ENCODE measurements at regions not wholly inside any gene's neighbourhood (a gene's known extent, or its start where the extent isn't known, plus 50 kb on each side); places are given as distances from the start of the nearest gene placed in this dataset.

DNA sequence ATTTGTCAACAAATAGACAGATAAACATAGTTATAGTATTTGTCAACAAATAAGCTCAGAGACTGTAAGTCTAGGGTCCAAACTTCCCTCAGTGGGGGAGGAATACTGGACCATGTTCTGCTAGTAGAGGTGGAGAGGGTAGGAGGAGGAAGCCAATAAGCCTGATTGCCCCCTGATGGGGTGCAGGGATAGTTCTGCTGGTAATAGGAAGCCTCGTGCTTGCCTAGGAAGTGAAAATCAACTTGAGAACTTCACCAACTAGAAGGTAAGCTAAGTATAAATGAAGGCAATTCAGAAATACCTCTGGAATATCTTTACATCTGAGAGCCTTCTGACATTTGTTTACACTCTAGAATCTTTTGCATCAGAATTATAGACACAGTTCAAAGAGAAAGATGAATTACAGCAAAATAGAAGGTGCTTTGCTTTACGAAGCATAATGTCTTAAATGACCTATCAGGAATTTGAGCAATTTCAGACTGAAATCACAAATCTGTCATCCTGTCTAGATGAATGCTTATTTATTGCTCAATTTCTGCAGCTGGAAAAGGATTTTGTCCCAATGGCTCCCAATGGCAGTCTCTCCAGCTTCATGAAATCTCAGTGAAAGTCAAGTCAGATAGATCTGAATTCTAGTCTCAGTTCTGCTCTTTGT lies 225.6 kb upstream of the TBC1D5 start:
- no peaks in the 10 kb centered on the region for H3K36me3 ChIP-seq (ENCODE audit: control insufficient read depth in 2 of 2, insufficient read depth in 2 of 2, low read length in 1 of 2)
- H3K4me3 ChIP-seq (ENCODE audit: low read depth in 1 of 2, low read length in 2 of 2), result no peak overlapping the region
- 75% methylated on average over 2 of the region's 2 CpGs for WGBS, 2 donors
- no peaks in the 10 kb centered on the region for H3K4me1 ChIP-seq (ENCODE audit: control insufficient read depth in 2 of 2, insufficient read depth in 2 of 2, low read length in 1 of 2)
- no peaks in the 10 kb centered on the region for H3K27me3 ChIP-seq (ENCODE audit: control insufficient read depth in 1 of 2, insufficient read depth in 2 of 2, low read length in 2 of 2)
- no peaks in the 10 kb centered on the region for H3K9me3 ChIP-seq (ENCODE audit: control insufficient read depth in 2 of 2, insufficient read depth in 1 of 2, low read depth in 1 of 2, low read length in 1 of 2)
- H3K27ac ChIP-seq (ENCODE audit: low read depth in 2 of 2, low read length in 1 of 2), result no peak overlapping the region

DNA sequence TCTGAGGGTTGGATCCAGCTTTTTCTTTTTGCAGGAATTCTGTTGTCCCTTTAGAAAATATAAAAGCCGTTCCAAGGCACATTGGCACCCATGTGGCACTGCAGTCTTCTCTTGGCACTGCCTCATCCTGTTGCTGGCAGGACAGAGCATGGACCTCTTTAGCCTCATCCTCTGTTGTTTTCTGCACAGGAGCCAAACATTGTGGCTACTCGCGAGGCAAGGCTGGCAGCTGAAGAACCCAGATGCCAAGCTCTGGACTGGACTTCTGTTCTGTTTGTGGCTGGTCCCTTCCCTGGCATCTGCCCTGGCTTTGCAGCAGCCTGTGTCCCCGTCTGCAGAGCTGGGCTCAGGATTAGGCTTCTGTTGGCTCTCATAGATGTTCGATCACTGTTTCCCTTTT lies 224.7 kb upstream of the TBC1D5 start:
- Histone ChIP-seq H3K27ac (ENCODE audit: low read depth in 2 of 2, low read length in 1 of 2) (no peak overlapping the region), H3K9me3 (ENCODE audit: control insufficient read depth in 2 of 2, insufficient read depth in 1 of 2, low read depth in 1 of 2, low read length in 1 of 2) (no peaks in the 10 kb centered on the region), H3K27me3 (ENCODE audit: control insufficient read depth in 1 of 2, insufficient read depth in 2 of 2, low read length in 2 of 2) (no peaks in the 10 kb centered on the region), H3K4me3 (ENCODE audit: low read depth in 1 of 2, low read length in 2 of 2) (no peak overlapping the region), H3K36me3 (ENCODE audit: control insufficient read depth in 2 of 2, insufficient read depth in 2 of 2, low read length in 1 of 2) (no peaks in the 10 kb centered on the region), H3K4me1 (ENCODE audit: control insufficient read depth in 2 of 2, insufficient read depth in 2 of 2, low read length in 1 of 2) (no peaks in the 10 kb centered on the region)
- WGBS, 2 donors, result 84% methylated on average over 5 of the region's 5 CpGs

GRCh38 chr3:17965331-17965730 lies 222.9 kb upstream of the TBC1D5 start:
- Histone ChIP-seq H3K36me3 (ENCODE audit: control insufficient read depth in 2 of 2, insufficient read depth in 2 of 2, low read length in 1 of 2) (no peaks in the 10 kb centered on the region), H3K27me3 (ENCODE audit: control insufficient read depth in 1 of 2, insufficient read depth in 2 of 2, low read length in 2 of 2) (no peaks in the 10 kb centered on the region), H3K4me3 (ENCODE audit: low read depth in 1 of 2, low read length in 2 of 2) (no peak overlapping the region), H3K9me3 (ENCODE audit: control insufficient read depth in 2 of 2, insufficient read depth in 1 of 2, low read depth in 1 of 2, low read length in 1 of 2) (no peaks in the 10 kb centered on the region), H3K27ac (ENCODE audit: low read depth in 2 of 2, low read length in 1 of 2) (no peak overlapping the region), H3K4me1 (ENCODE audit: control insufficient read depth in 2 of 2, insufficient read depth in 2 of 2, low read length in 1 of 2) (no peaks in the 10 kb centered on the region)
- 71 to 89% methylated on average over 1 of the region's 1 CpG for WGBS, 2 donors

GRCh38 chr3:17964108-17964507 lies 221.7 kb upstream of the TBC1D5 start:
- Histone ChIP-seq H3K27ac (ENCODE audit: low read depth in 2 of 2, low read length in 1 of 2) (no peak overlapping the region), H3K4me3 (ENCODE audit: low read depth in 1 of 2, low read length in 2 of 2) (no peak overlapping the region), H3K27me3 (ENCODE audit: control insufficient read depth in 1 of 2, insufficient read depth in 2 of 2, low read length in 2 of 2) (no peaks in the 10 kb centered on the region), H3K36me3 (ENCODE audit: control insufficient read depth in 2 of 2, insufficient read depth in 2 of 2, low read length in 1 of 2) (no peaks in the 10 kb centered on the region), H3K9me3 (ENCODE audit: control insufficient read depth in 2 of 2, insufficient read depth in 1 of 2, low read depth in 1 of 2, low read length in 1 of 2) (no peaks in the 10 kb centered on the region), H3K4me1 (ENCODE audit: control insufficient read depth in 2 of 2, insufficient read depth in 2 of 2, low read length in 1 of 2) (no peaks in the 10 kb centered on the region)
- 92% methylated on average over 1 of the region's 1 CpG for WGBS, 2 donors

GRCh38 chr3:17955411-17955810 lies 213.0 kb upstream of the TBC1D5 start:
- Histone ChIP-seq H3K4me3 (ENCODE audit: low read depth in 1 of 2, low read length in 2 of 2) (no peak overlapping the region), H3K4me1 (ENCODE audit: control insufficient read depth in 2 of 2, insufficient read depth in 2 of 2, low read length in 1 of 2) (no peaks in the 10 kb centered on the region), H3K27me3 (ENCODE audit: control insufficient read depth in 1 of 2, insufficient read depth in 2 of 2, low read length in 2 of 2) (no peaks in the 10 kb centered on the region), H3K36me3 (ENCODE audit: control insufficient read depth in 2 of 2, insufficient read depth in 2 of 2, low read length in 1 of 2) (no peaks in the 10 kb centered on the region), H3K9me3 (ENCODE audit: control insufficient read depth in 2 of 2, insufficient read depth in 1 of 2, low read depth in 1 of 2, low read length in 1 of 2) (no peaks in the 10 kb centered on the region), H3K27ac (ENCODE audit: low read depth in 2 of 2, low read length in 1 of 2) (no peak overlapping the region)

- no peaks in the 10 kb centered on the region for H3K36me3 ChIP-seq (ENCODE audit: control insufficient read depth in 2 of 2, insufficient read depth in 2 of 2, low read length in 1 of 2)
- 72 to 74% methylated on average over 1 of the region's 1 CpG for WGBS, 2 donors
- no peak overlapping the region for H3K27ac ChIP-seq (ENCODE audit: low read depth in 2 of 2, low read length in 1 of 2)
- no peaks in the 10 kb centered on the region for H3K4me1 ChIP-seq (ENCODE audit: control insufficient read depth in 2 of 2, insufficient read depth in 2 of 2, low read length in 1 of 2)
- no peaks in the 10 kb centered on the region for H3K9me3 ChIP-seq (ENCODE audit: control insufficient read depth in 2 of 2, insufficient read depth in 1 of 2, low read depth in 1 of 2, low read length in 1 of 2)
- H3K27me3 ChIP-seq (ENCODE audit: control insufficient read depth in 1 of 2, insufficient read depth in 2 of 2, low read length in 2 of 2), result no peaks in the 10 kb centered on the region
- no peak overlapping the region for H3K4me3 ChIP-seq (ENCODE audit: low read depth in 1 of 2, low read length in 2 of 2)
These were observed 212.4 kb upstream of the TBC1D5 start for GRCh38 chr3:17954801-17955200.

DNA sequence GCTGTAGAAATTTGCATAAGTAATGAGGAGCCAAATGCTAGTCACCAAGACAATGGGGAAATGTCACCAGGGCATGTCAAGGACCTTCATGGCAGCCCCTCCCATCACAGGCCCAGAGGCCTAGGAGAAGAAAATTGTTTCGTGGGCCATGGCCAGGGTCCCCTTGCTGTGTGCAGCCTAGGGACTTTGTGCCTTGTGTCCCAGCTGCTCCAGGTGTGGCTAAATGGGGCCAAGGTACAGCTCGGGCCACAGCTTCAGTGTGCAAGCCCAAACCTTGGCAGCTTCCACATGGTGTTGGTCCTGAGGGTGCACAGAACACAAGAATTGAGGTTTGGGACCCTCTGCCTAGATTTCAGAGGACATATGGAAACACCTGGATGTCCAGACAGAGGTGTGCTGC lies 208.8 kb upstream of the TBC1D5 start:
- H3K27me3 ChIP-seq (ENCODE audit: control insufficient read depth in 1 of 2, insufficient read depth in 2 of 2, low read length in 2 of 2), result no peaks in the 10 kb centered on the region
- WGBS, 2 donors, result 83 to 85% methylated on average over 2 of the region's 2 CpGs
- H3K9me3 ChIP-seq (ENCODE audit: control insufficient read depth in 2 of 2, insufficient read depth in 1 of 2, low read depth in 1 of 2, low read length in 1 of 2), result no peaks in the 10 kb centered on the region
- H3K36me3 ChIP-seq (ENCODE audit: control insufficient read depth in 2 of 2, insufficient read depth in 2 of 2, low read length in 1 of 2), result no peaks in the 10 kb centered on the region
- H3K4me1 ChIP-seq (ENCODE audit: control insufficient read depth in 2 of 2, insufficient read depth in 2 of 2, low read length in 1 of 2), result no peaks in the 10 kb centered on the region
- no peak overlapping the region for H3K4me3 ChIP-seq (ENCODE audit: low read depth in 1 of 2, low read length in 2 of 2)
- H3K27ac ChIP-seq (ENCODE audit: low read depth in 2 of 2, low read length in 1 of 2), result no peak overlapping the region

- H3K27me3 ChIP-seq (ENCODE audit: control insufficient read depth in 1 of 2, insufficient read depth in 2 of 2, low read length in 2 of 2), result no peaks in the 10 kb centered on the region
- no peak overlapping the region for H3K27ac ChIP-seq (ENCODE audit: low read depth in 2 of 2, low read length in 1 of 2)
- 55 to 63% methylated on average over 6 of the region's 6 CpGs for WGBS, 2 donors
- no peaks in the 10 kb centered on the region for H3K36me3 ChIP-seq (ENCODE audit: control insufficient read depth in 2 of 2, insufficient read depth in 2 of 2, low read length in 1 of 2)
- no peaks in the 10 kb centered on the region for H3K4me1 ChIP-seq (ENCODE audit: control insufficient read depth in 2 of 2, insufficient read depth in 2 of 2, low read length in 1 of 2)
- no peak overlapping the region for H3K4me3 ChIP-seq (ENCODE audit: low read depth in 1 of 2, low read length in 2 of 2)
- no peaks in the 10 kb centered on the region for H3K9me3 ChIP-seq (ENCODE audit: control insufficient read depth in 2 of 2, insufficient read depth in 1 of 2, low read depth in 1 of 2, low read length in 1 of 2)
These were observed 206.7 kb upstream of the TBC1D5 start for GRCh38 chr3:17949101-17949500.

GRCh38 chr3:17947833-17948232 lies 205.4 kb upstream of the TBC1D5 start:
- no peak overlapping the region for H3K4me3 ChIP-seq (ENCODE audit: low read depth in 1 of 2, low read length in 2 of 2)
- H3K27me3 ChIP-seq (ENCODE audit: control insufficient read depth in 1 of 2, insufficient read depth in 2 of 2, low read length in 2 of 2), result no peaks in the 10 kb centered on the region
- H3K27ac ChIP-seq (ENCODE audit: low read depth in 2 of 2, low read length in 1 of 2), result no peak overlapping the region
- no peaks in the 10 kb centered on the region for H3K4me1 ChIP-seq (ENCODE audit: control insufficient read depth in 2 of 2, insufficient read depth in 2 of 2, low read length in 1 of 2)
- no peaks in the 10 kb centered on the region for H3K36me3 ChIP-seq (ENCODE audit: control insufficient read depth in 2 of 2, insufficient read depth in 2 of 2, low read length in 1 of 2)
- no peaks in the 10 kb centered on the region for H3K9me3 ChIP-seq (ENCODE audit: control insufficient read depth in 2 of 2, insufficient read depth in 1 of 2, low read depth in 1 of 2, low read length in 1 of 2)

DNA sequence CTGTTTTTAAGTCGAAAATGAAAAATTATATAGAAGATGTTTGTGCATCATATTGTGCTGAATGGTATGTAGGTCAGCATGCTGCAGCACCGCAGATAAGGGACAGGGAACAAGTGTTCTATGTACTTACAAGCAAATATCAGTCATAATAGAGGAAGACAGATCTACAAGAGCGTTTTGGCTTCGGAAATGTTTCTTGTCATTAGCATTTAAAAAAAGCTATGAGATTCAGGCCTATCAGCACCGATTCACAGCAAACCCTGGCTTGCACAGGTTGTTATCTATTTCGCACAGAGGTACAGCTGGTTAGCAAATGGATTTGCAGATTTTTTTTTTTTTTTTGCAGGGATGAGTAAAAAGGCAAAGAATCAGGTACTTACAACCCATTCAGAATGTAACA lies 204.2 kb upstream of the TBC1D5 start:
- Histone ChIP-seq H3K27ac (ENCODE audit: low read depth in 2 of 2, low read length in 1 of 2) (no peak overlapping the region), H3K27me3 (ENCODE audit: control insufficient read depth in 1 of 2, insufficient read depth in 2 of 2, low read length in 2 of 2) (no peaks in the 10 kb centered on the region), H3K4me1 (ENCODE audit: control insufficient read depth in 2 of 2, insufficient read depth in 2 of 2, low read length in 1 of 2) (no peaks in the 10 kb centered on the region), H3K4me3 (ENCODE audit: low read depth in 1 of 2, low read length in 2 of 2) (no peak overlapping the region), H3K9me3 (ENCODE audit: control insufficient read depth in 2 of 2, insufficient read depth in 1 of 2, low read depth in 1 of 2, low read length in 1 of 2) (no peaks in the 10 kb centered on the region), H3K36me3 (ENCODE audit: control insufficient read depth in 2 of 2, insufficient read depth in 2 of 2, low read length in 1 of 2) (no peaks in the 10 kb centered on the region)
- WGBS, 2 donors, result 74 to 79% methylated on average over 6 of the region's 6 CpGs

Data from esophagus (tissue), 2 donors.